ENCODE measurements at regions not wholly inside any gene's neighbourhood (a gene's known extent, or its start where the extent isn't known, plus 50 kb on each side); places are given as distances from the start of the nearest gene placed in this dataset.

- no peaks in the 10 kb centered on the region for H3K9me3 ChIP-seq (ENCODE audit: control insufficient read depth, insufficient read depth, low read depth, low read length)
- no peaks in the 10 kb centered on the region for H3K4me1 ChIP-seq (ENCODE audit: control insufficient read depth, insufficient read depth, low read length)
- POLR2A ChIA-PET = no interaction called here
- TF ChIP-seq ZNF426 (tag by site-specific recombination; IDR thresholded peaks at IDR 0.05) (no peak), PATZ1 (tag by site-specific recombination; IDR thresholded peaks at IDR 0.05) (no peak), ZNF404 (tag by site-specific recombination; IDR thresholded peaks at IDR 0.05) (no peak), ZNF175 (tag by site-specific recombination; IDR thresholded peaks at IDR 0.05) (no peak), KLF8 (tag by site-specific recombination; IDR thresholded peaks at IDR 0.05) (no peak), ZNF324 (tag by site-specific recombination; IDR thresholded peaks at IDR 0.05) (no peak), PRDM6 (tag by site-specific recombination; IDR thresholded peaks at IDR 0.05) (no peak), GLIS2 (tag by site-specific recombination; IDR thresholded peaks at IDR 0.05) (no peak), ATF2 (tag by site-specific recombination; IDR thresholded peaks at IDR 0.05; ENCODE audit: low read depth) (no peak)
- TF ChIP-seq, protein P1, sequence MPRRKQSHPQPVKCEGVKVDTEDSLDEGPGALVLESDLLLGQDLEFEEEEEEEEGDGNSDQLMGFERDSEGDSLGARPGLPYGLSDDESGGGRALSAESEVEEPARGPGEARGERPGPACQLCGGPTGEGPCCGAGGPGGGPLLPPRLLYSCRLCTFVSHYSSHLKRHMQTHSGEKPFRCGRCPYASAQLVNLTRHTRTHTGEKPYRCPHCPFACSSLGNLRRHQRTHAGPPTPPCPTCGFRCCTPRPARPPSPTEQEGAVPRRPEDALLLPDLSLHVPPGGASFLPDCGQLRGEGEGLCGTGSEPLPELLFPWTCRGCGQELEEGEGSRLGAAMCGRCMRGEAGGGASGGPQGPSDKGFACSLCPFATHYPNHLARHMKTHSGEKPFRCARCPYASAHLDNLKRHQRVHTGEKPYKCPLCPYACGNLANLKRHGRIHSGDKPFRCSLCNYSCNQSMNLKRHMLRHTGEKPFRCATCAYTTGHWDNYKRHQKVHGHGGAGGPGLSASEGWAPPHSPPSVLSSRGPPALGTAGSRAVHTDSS (tag by site-specific recombination; IDR thresholded peaks at IDR 0.05) = no peak
- TF ChIP-seq, protein P2, sequence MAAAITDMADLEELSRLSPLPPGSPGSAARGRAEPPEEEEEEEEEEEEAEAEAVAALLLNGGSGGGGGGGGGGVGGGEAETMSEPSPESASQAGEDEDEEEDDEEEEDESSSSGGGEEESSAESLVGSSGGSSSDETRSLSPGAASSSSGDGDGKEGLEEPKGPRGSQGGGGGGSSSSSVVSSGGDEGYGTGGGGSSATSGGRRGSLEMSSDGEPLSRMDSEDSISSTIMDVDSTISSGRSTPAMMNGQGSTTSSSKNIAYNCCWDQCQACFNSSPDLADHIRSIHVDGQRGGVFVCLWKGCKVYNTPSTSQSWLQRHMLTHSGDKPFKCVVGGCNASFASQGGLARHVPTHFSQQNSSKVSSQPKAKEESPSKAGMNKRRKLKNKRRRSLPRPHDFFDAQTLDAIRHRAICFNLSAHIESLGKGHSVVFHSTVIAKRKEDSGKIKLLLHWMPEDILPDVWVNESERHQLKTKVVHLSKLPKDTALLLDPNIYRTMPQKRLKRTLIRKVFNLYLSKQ (tag by site-specific recombination; IDR thresholded peaks at IDR 0.05; ENCODE audit: borderline replicate concordance) = no peak
- H3K4me3 ChIP-seq (ENCODE audit: low read depth, low read length) = no peak overlapping the region
- H3K27ac ChIP-seq (ENCODE audit: extremely low read depth, low read depth, low read length) = no peak overlapping the region
- CTCF ChIA-PET = interaction anchor here (0.6 kb wide), 1 partner anchor 711 kb away, joined by 3 read pairs; no protein-coding TSS in a partner anchor
- no peaks in the 10 kb centered on the region for H3K36me3 ChIP-seq (ENCODE audit: control insufficient read depth in 2 of 2, insufficient read depth in 1 of 2, low read length in 2 of 2)
Observed at GRCh38 chr5:109614301-109614700, 75.4 kb upstream of the MAN2A1 start.

DNA sequence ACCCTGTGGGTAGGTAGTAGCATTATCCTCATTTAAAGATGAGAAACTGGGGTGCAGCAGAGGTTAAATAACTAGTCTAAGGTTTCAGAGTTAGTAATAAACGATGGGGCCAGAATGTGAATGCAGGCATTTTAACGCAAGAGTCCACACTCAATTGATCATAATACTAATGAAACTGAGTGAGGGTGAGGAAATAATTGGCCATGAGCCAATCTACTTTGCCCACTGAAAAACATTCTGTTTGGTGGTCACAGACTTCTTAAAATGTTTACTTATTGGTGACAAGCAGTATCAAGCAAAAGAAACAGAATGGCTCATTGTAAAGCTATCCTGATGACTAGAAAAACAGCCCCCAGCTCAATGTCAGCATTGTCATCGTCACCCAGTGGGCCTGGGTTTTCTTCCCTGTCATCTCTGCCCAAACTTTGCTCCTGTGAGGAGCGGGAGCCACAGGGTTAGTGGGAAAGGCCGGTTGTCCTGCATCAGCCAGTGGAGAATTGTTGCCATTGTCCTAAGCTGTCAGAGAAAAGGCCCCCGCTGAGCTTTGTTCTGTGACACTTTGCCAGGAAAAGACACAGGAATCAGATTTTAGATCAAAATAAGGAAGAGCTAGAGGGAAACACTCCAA is 77.3 kb upstream of the MAN2A1 start:
- Histone ChIP-seq H3K27ac (ENCODE audit: extremely low read depth, low read depth, low read length) (no peak overlapping the region), H3K36me3 (ENCODE audit: control insufficient read depth in 2 of 2, insufficient read depth in 1 of 2, low read length in 2 of 2) (no peaks in the 10 kb centered on the region), H3K9me3 (ENCODE audit: control insufficient read depth, insufficient read depth, low read depth, low read length) (no peaks in the 10 kb centered on the region), H3K4me1 (ENCODE audit: control insufficient read depth, insufficient read depth, low read length) (no peaks in the 10 kb centered on the region), H3K4me3 (ENCODE audit: low read depth, low read length) (no peak overlapping the region)
- CTCF ChIA-PET = no interaction called here
- POLR2A ChIA-PET = no interaction called here
- no peak for TF ChIP-seq ZNF426 (tag by site-specific recombination; IDR thresholded peaks at IDR 0.05)
- TF ChIP-seq ZNF169 (tag by site-specific recombination; IDR thresholded peaks at IDR 0.05) = no peak
- no peak for TF ChIP-seq ZNF600 (tag by site-specific recombination; IDR thresholded peaks at IDR 0.05)
- TF ChIP-seq ZNF658 (tag by site-specific recombination; IDR thresholded peaks at IDR 0.05) = no peak
- TF ChIP-seq, protein P3, sequence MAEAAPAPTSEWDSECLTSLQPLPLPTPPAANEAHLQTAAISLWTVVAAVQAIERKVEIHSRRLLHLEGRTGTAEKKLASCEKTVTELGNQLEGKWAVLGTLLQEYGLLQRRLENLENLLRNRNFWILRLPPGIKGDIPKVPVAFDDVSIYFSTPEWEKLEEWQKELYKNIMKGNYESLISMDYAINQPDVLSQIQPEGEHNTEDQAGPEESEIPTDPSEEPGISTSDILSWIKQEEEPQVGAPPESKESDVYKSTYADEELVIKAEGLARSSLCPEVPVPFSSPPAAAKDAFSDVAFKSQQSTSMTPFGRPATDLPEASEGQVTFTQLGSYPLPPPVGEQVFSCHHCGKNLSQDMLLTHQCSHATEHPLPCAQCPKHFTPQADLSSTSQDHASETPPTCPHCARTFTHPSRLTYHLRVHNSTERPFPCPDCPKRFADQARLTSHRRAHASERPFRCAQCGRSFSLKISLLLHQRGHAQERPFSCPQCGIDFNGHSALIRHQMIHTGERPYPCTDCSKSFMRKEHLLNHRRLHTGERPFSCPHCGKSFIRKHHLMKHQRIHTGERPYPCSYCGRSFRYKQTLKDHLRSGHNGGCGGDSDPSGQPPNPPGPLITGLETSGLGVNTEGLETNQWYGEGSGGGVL (tag by site-specific recombination; IDR thresholded peaks at IDR 0.05) = no peak
- no peak for TF ChIP-seq ZBTB7A (tag by site-specific recombination; IDR thresholded peaks at IDR 0.05; ENCODE audit: low read depth)
- TF ChIP-seq ZNF433 (tag by site-specific recombination; IDR thresholded peaks at IDR 0.05; ENCODE audit: low read depth) = no peak
- TF ChIP-seq ZNF248 (tag by site-specific recombination; IDR thresholded peaks at IDR 0.05) = no peak
- TF ChIP-seq, protein P4, sequence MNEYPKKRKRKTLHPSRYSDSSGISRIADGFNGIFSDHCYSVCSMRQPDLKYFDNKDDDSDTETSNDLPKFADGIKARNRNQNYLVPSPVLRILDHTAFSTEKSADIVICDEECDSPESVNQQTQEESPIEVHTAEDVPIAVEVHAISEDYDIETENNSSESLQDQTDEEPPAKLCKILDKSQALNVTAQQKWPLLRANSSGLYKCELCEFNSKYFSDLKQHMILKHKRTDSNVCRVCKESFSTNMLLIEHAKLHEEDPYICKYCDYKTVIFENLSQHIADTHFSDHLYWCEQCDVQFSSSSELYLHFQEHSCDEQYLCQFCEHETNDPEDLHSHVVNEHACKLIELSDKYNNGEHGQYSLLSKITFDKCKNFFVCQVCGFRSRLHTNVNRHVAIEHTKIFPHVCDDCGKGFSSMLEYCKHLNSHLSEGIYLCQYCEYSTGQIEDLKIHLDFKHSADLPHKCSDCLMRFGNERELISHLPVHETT (tag by site-specific recombination; IDR thresholded peaks at IDR 0.05) = no peak
- TF ChIP-seq, protein P5, sequence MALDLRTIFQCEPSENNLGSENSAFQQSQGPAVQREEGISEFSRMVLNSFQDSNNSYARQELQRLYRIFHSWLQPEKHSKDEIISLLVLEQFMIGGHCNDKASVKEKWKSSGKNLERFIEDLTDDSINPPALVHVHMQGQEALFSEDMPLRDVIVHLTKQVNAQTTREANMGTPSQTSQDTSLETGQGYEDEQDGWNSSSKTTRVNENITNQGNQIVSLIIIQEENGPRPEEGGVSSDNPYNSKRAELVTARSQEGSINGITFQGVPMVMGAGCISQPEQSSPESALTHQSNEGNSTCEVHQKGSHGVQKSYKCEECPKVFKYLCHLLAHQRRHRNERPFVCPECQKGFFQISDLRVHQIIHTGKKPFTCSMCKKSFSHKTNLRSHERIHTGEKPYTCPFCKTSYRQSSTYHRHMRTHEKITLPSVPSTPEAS (tag by site-specific recombination; IDR thresholded peaks at IDR 0.05) = no peak
- TF ChIP-seq IKZF3 (tag by site-specific recombination; IDR thresholded peaks at IDR 0.05) = no peak
- TF ChIP-seq ZNF610 (tag by site-specific recombination; IDR thresholded peaks at IDR 0.05; ENCODE audit: borderline replicate concordance) = no peak
